Upper lobe of left lung (tissue), 4 donors: ENCODE measurements at regions not wholly inside any gene's neighbourhood (a gene's known extent, or its start where the extent isn't known, plus 50 kb on each side); places are given as distances from the start of the nearest gene placed in this dataset.
"Not testable (repeated sequence)": the region's sequence is repeated elsewhere in the genome, so short reads cannot be mapped to it uniquely, and the experiment has no call there.

Experiments used
- CTCF ChIP-seq, 6 experiments: fragments of 450-650 bp in 4 of 6; fragments of 200-600 bp in 2 of 6; sonication (generic) in 2 of 6; IDR thresholded peaks; one replicate each; pipeline ENCODE4 v1.5.1; 2016 to 2019; ENCODE audit warnings: antibody characterized with exemption in 6 of 6
- EP300 ChIP-seq, 4 donors: sonication (generic); formaldehyde crosslinking; IDR thresholded peaks; one replicate each; pipeline ENCODE4 v1.5.1; 2017; ENCODE audit warnings: antibody characterized with exemption in 4 of 4, control low read depth in 2 of 4
- POLR2A ChIP-seq, 4 donors: fragments of 450-650 bp; IDR thresholded peaks; one replicate each; pipeline ENCODE4 v1.5.1; 2016 to 2017; ENCODE audit warnings: antibody characterized with exemption in 4 of 4, mild to moderate bottlenecking in 2 of 4
- POLR2AphosphoS5 ChIP-seq, 2 donors: sonication (generic); formaldehyde crosslinking; IDR thresholded peaks; one replicate each; pipeline ENCODE4 v1.5.1; 2017; ENCODE audit warnings: antibody characterized with exemption in 2 of 2

- not testable (repeated sequence) for TF ChIP-seq CTCF, POLR2A, EP300, POLR2AphosphoS5 (IDR thresholded peaks at IDR 0.05)
These were observed 52.3 kb upstream of the LRRC30 start for GRCh38 chr18:7178568-7178967.
